ENCODE measurements at regions not wholly inside any gene's neighbourhood (a gene's known extent, or its start where the extent isn't known, plus 50 kb on each side); places are given as distances from the start of the nearest gene placed in this dataset.

DNA sequence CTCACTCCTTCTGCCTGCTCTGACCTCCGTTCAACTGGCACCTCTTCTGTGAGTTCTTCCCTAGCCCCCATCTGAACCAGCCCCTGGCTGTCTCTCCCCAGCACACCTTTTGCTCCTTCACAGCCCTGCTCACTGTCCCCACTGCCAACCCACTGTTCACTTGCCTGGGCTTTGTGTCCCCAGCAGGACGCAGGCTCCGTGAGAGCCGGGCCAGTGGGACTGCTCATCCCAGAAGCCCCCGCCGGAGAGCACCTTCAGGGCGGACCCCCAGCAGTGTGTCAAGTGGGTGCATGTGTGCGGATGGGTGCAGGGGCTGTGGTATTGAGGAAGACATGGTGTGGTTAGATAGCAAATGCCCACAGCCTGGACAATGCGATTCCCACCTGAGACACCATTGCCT, 148.4 kb upstream of the RNF32 start:
- TF ChIP-seq, protein P1, sequence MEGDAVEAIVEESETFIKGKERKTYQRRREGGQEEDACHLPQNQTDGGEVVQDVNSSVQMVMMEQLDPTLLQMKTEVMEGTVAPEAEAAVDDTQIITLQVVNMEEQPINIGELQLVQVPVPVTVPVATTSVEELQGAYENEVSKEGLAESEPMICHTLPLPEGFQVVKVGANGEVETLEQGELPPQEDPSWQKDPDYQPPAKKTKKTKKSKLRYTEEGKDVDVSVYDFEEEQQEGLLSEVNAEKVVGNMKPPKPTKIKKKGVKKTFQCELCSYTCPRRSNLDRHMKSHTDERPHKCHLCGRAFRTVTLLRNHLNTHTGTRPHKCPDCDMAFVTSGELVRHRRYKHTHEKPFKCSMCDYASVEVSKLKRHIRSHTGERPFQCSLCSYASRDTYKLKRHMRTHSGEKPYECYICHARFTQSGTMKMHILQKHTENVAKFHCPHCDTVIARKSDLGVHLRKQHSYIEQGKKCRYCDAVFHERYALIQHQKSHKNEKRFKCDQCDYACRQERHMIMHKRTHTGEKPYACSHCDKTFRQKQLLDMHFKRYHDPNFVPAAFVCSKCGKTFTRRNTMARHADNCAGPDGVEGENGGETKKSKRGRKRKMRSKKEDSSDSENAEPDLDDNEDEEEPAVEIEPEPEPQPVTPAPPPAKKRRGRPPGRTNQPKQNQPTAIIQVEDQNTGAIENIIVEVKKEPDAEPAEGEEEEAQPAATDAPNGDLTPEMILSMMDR (conservative IDR thresholded peaks at IDR 0.05; ENCODE audit: low read depth in 2 of 2) = no peak
- TF ChIP-seq, protein P2, sequence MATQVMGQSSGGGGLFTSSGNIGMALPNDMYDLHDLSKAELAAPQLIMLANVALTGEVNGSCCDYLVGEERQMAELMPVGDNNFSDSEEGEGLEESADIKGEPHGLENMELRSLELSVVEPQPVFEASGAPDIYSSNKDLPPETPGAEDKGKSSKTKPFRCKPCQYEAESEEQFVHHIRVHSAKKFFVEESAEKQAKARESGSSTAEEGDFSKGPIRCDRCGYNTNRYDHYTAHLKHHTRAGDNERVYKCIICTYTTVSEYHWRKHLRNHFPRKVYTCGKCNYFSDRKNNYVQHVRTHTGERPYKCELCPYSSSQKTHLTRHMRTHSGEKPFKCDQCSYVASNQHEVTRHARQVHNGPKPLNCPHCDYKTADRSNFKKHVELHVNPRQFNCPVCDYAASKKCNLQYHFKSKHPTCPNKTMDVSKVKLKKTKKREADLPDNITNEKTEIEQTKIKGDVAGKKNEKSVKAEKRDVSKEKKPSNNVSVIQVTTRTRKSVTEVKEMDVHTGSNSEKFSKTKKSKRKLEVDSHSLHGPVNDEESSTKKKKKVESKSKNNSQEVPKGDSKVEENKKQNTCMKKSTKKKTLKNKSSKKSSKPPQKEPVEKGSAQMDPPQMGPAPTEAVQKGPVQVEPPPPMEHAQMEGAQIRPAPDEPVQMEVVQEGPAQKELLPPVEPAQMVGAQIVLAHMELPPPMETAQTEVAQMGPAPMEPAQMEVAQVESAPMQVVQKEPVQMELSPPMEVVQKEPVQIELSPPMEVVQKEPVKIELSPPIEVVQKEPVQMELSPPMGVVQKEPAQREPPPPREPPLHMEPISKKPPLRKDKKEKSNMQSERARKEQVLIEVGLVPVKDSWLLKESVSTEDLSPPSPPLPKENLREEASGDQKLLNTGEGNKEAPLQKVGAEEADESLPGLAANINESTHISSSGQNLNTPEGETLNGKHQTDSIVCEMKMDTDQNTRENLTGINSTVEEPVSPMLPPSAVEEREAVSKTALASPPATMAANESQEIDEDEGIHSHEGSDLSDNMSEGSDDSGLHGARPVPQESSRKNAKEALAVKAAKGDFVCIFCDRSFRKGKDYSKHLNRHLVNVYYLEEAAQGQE (IDR thresholded peaks at IDR 0.05; ENCODE audit: unreplicated experiment) = no peak
- TF ChIP-seq EZH2phosphoT487 (IDR thresholded peaks at IDR 0.05; ENCODE audit: unreplicated experiment) = no peak
- TF ChIP-seq EZH2 (IDR thresholded peaks at IDR 0.05; ENCODE audit: low read depth, unreplicated experiment) = no peak
- TF ChIP-seq POLR2AphosphoS5 (IDR thresholded peaks at IDR 0.05; ENCODE audit: low read depth) = no peak

Data from GM23338 (cell line).